Astrocyte (in vitro differentiated cells and primary cell): ENCODE measurements at regions not wholly inside any gene's neighbourhood (a gene's known extent, or its start where the extent isn't known, plus 50 kb on each side); places are given as distances from the start of the nearest gene placed in this dataset.

Source experiments
- DNase-seq: peaks from one replicate; pipeline ENCODE4 v3.0.0-alpha.2; 2010; ENCODE audit warnings: low read depth
- FAIRE-seq: peaks from 2 replicates; lab custom pipeline; 2011; peaks lifted over from hg19 to GRCh38; lab: Jason Lieb, UNC
- H2AFZ ChIP-seq: 2 replicates; pipeline ENCODE4 v1.6.0; 2012; ENCODE audit warnings: low read depth, low read length, inconsistent platforms
- H3K27ac ChIP-seq: 2 replicates; pipeline ENCODE4 v1.5.1; 2011; ENCODE audit warnings: low read depth, low read length, inconsistent platforms
- H3K27me3 ChIP-seq: 2 replicates; pipeline ENCODE4 v1.6.0; 2011; ENCODE audit warnings: low read length, inconsistent platforms; ENCODE audit not compliant: insufficient read depth
- H3K36me3 ChIP-seq: 2 replicates; pipeline ENCODE4 v1.5.1; 2011; ENCODE audit warnings: low read length, inconsistent platforms; ENCODE audit not compliant: insufficient read depth
- H3K4me1 ChIP-seq: 2 replicates; pipeline ENCODE4 v1.5.1; 2011; ENCODE audit warnings: low read length, inconsistent platforms; ENCODE audit not compliant: insufficient read depth
- H3K4me2 ChIP-seq: 2 replicates; pipeline ENCODE4 v1.6.0; 2012; ENCODE audit warnings: low read length, inconsistent platforms
- H3K4me3 ChIP-seq: 2 replicates; pipeline ENCODE4 v1.5.1; 2011; ENCODE audit warnings: low read depth, mild to moderate bottlenecking, low read length, inconsistent platforms; ENCODE audit not compliant: insufficient read depth
- H3K79me2 ChIP-seq: 2 replicates; pipeline ENCODE4 v1.6.0; 2012; ENCODE audit warnings: mild to moderate bottlenecking, low read length, inconsistent platforms; ENCODE audit not compliant: insufficient read depth
- H3K9ac ChIP-seq: 2 replicates; pipeline ENCODE4 v1.6.0; 2012; ENCODE audit warnings: mild to moderate bottlenecking, low read length, inconsistent platforms
- H3K9me3 ChIP-seq: 2 replicates; pipeline ENCODE4 v1.5.1; 2012; ENCODE audit warnings: low read depth, mild to moderate bottlenecking, low read length, inconsistent platforms; ENCODE audit not compliant: insufficient read depth
- H4K20me1 ChIP-seq: 2 replicates; pipeline ENCODE4 v1.6.0; 2012; ENCODE audit warnings: low read length, inconsistent platforms; ENCODE audit not compliant: insufficient read depth
- H3K27ac Mint-ChIP-seq: one replicate; pipeline ENCODE4 v1.8.0; 2021; ENCODE audit warnings: mild to moderate bottlenecking, mixed read lengths; ENCODE audit not compliant: unreplicated experiment
- H3K27me3 Mint-ChIP-seq: one replicate; pipeline ENCODE4 v1.8.0; 2021; ENCODE audit warnings: low read depth, mixed read lengths; ENCODE audit not compliant: unreplicated experiment
- H3K36me3 Mint-ChIP-seq: one replicate; pipeline ENCODE4 v1.8.0; 2021; ENCODE audit warnings: low read depth, mixed read lengths; ENCODE audit not compliant: unreplicated experiment
- H3K4me1 Mint-ChIP-seq: one replicate; pipeline ENCODE4 v1.8.0; 2021; ENCODE audit warnings: low read depth, mixed read lengths; ENCODE audit not compliant: unreplicated experiment
- H3K4me3 Mint-ChIP-seq: one replicate; pipeline ENCODE4 v1.8.0; 2021; ENCODE audit warnings: mild to moderate bottlenecking, moderate library complexity, mixed read lengths; ENCODE audit not compliant: unreplicated experiment
- H3K9me3 Mint-ChIP-seq: one replicate; pipeline ENCODE4 v1.8.0; 2021; ENCODE audit warnings: mild to moderate bottlenecking, mixed read lengths; ENCODE audit not compliant: unreplicated experiment
- CTCF ChIP-seq: IDR thresholded peaks from 2 replicates; pipeline ENCODE4 v1.5.1; 2011; ENCODE audit warnings: low read depth, mild to moderate bottlenecking, inconsistent platforms, low read length, moderate library complexity; ENCODE audit not compliant: insufficient read depth
- EZH2 ChIP-seq: IDR thresholded peaks from 2 replicates; pipeline ENCODE4 v1.6.1; 2012; ENCODE audit warnings: mild to moderate bottlenecking, low read length, inconsistent platforms; ENCODE audit not compliant: insufficient read depth

- peak; percentile 79 for DNase-seq
- Histone ChIP-seq H4K20me1 (no peaks in the 10 kb centered on the region), H3K4me2 (no peak overlapping the region), H3K9me3 (no peaks in the 10 kb centered on the region), H3K79me2 (no peaks in the 10 kb centered on the region), H2AFZ (no peak overlapping the region), H3K36me3 (no peaks in the 10 kb centered on the region), H3K9ac (no peak overlapping the region), H3K4me3 (no peak overlapping the region), H3K27me3 (no peaks in the 10 kb centered on the region), H3K27ac (no peak overlapping the region), H3K4me1 (no peaks in the 10 kb centered on the region)
- no peak for FAIRE-seq
- H3K4me1 Mint-ChIP-seq: peaks cover 2% of the 10 kb centered on the region
- H3K27me3 Mint-ChIP-seq: no peaks in the 10 kb centered on the region
- no peak overlapping the region for H3K4me3 Mint-ChIP-seq
- no peak for TF ChIP-seq EZH2
- TF ChIP-seq CTCF: no peak
- H3K9me3 Mint-ChIP-seq: no peaks in the 10 kb centered on the region
- no peaks in the 10 kb centered on the region for H3K36me3 Mint-ChIP-seq
- no peak overlapping the region for H3K27ac Mint-ChIP-seq
Observed at GRCh38 chr6:23244300-23244699, 674.9 kb downstream of the HDGFL1 start.

- Histone ChIP-seq H3K4me3 (no peak overlapping the region), H3K4me2 (no peak overlapping the region), H3K27me3 (no peaks in the 10 kb centered on the region), H2AFZ (no peak overlapping the region), H3K36me3 (no peaks in the 10 kb centered on the region), H3K9me3 (no peaks in the 10 kb centered on the region), H3K79me2 (no peaks in the 10 kb centered on the region), H3K27ac (no peak overlapping the region), H4K20me1 (no peaks in the 10 kb centered on the region), H3K9ac (no peak overlapping the region), H3K4me1 (no peaks in the 10 kb centered on the region)
- Mint-ChIP-seq H3K9me3 (no peaks in the 10 kb centered on the region), H3K27me3 (no peaks in the 10 kb centered on the region), H3K36me3 (no peaks in the 10 kb centered on the region), H3K27ac (no peak overlapping the region), H3K4me1 (peaks cover 2% of the 10 kb centered on the region), H3K4me3 (no peak overlapping the region)
- FAIRE-seq: no peak
- TF ChIP-seq CTCF (no peak), EZH2 (no peak)
- DNase-seq: peak; percentile 27
Observed at GRCh38 chr6:23245572-23245971, 676.2 kb downstream of the HDGFL1 start.

GRCh38 chr6:23246896-23247295 lies 677.5 kb downstream of the HDGFL1 start:
- Mint-ChIP-seq H3K9me3 (no peaks in the 10 kb centered on the region), H3K4me1 (peaks cover 2% of the 10 kb centered on the region), H3K36me3 (no peaks in the 10 kb centered on the region), H3K27me3 (no peaks in the 10 kb centered on the region), H3K4me3 (no peak overlapping the region), H3K27ac (no peak overlapping the region)
- H4K20me1 ChIP-seq: no peaks in the 10 kb centered on the region
- no peaks in the 10 kb centered on the region for H3K36me3 ChIP-seq
- DNase-seq: peak; percentile 61
- H3K4me3 ChIP-seq: no peak overlapping the region
- no peaks in the 10 kb centered on the region for H3K4me1 ChIP-seq
- no peaks in the 10 kb centered on the region for H3K9me3 ChIP-seq
- H3K9ac ChIP-seq: no peak overlapping the region
- no peaks in the 10 kb centered on the region for H3K79me2 ChIP-seq
- no peak overlapping the region for H2AFZ ChIP-seq
- no peak overlapping the region for H3K27ac ChIP-seq
- TF ChIP-seq CTCF (no peak), EZH2 (no peak)
- no peaks in the 10 kb centered on the region for H3K27me3 ChIP-seq
- no peak overlapping the region for H3K4me2 ChIP-seq
- no peak for FAIRE-seq
